ENCODE measurements at regions not wholly inside any gene's neighbourhood (a gene's known extent, or its start where the extent isn't known, plus 50 kb on each side); places are given as distances from the start of the nearest gene placed in this dataset.

- POLR2A ChIA-PET = no interaction called here
- TF ChIP-seq, protein P1, sequence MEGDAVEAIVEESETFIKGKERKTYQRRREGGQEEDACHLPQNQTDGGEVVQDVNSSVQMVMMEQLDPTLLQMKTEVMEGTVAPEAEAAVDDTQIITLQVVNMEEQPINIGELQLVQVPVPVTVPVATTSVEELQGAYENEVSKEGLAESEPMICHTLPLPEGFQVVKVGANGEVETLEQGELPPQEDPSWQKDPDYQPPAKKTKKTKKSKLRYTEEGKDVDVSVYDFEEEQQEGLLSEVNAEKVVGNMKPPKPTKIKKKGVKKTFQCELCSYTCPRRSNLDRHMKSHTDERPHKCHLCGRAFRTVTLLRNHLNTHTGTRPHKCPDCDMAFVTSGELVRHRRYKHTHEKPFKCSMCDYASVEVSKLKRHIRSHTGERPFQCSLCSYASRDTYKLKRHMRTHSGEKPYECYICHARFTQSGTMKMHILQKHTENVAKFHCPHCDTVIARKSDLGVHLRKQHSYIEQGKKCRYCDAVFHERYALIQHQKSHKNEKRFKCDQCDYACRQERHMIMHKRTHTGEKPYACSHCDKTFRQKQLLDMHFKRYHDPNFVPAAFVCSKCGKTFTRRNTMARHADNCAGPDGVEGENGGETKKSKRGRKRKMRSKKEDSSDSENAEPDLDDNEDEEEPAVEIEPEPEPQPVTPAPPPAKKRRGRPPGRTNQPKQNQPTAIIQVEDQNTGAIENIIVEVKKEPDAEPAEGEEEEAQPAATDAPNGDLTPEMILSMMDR (IDR thresholded peaks at IDR 0.05; ENCODE audit: low read depth, low read length) = no peak
- no peaks in the 10 kb centered on the region for H3K27me3 ChIP-seq (ENCODE audit: control insufficient read depth, insufficient read depth, low read length)
- no peaks in the 10 kb centered on the region for H3K9me3 ChIP-seq (ENCODE audit: control insufficient read depth, insufficient read depth, low read length)
- CTCF ChIA-PET = interaction anchor here (1.1 kb wide), 1 partner anchor 27 kb away, joined by 4 read pairs; no protein-coding TSS in a partner anchor
- H3K4me3 ChIP-seq (ENCODE audit: low read depth, low read length) = no peak overlapping the region
- no peak overlapping the region for H3K27ac ChIP-seq (ENCODE audit: low read depth, low read length)
- no peak for DNase-seq (ENCODE audit: low read depth, low spot score)
Observed at GRCh38 chr2:51710222-51710621, 678.3 kb upstream of the NRXN1 start.

DNA sequence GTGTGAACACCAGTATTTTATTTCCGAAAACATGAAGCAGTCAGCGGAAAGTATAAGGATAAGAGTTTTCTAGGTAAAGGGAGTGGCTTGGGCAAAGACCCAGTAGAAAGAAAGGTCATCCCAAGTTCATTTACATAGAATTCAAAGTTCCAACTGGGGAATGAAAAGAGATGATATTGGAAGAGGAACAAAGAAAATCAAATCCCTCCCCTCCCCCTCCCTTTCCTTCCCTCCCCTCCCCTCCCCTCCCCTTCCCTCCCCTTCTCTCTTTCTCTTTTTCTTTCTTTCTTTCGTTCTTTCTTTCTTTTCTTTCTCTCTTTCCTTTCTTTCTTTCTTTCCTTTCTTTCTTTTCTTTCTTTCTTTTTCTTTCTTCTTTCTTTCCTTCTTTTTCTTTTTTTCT, 675.7 kb upstream of the NRXN1 start:
- Histone ChIP-seq H3K27me3 (ENCODE audit: control insufficient read depth, insufficient read depth, low read length) (no peaks in the 10 kb centered on the region), H3K4me3 (ENCODE audit: low read depth, low read length) (no peak overlapping the region), H3K9me3 (ENCODE audit: control insufficient read depth, insufficient read depth, low read length) (no peaks in the 10 kb centered on the region), H3K27ac (ENCODE audit: low read depth, low read length) (no peak overlapping the region)
- TF ChIP-seq, protein P1 (IDR thresholded peaks at IDR 0.05; ENCODE audit: low read depth, low read length) = no peak
- ChIA-PET POLR2A (no interaction called here), CTCF (no interaction called here)
- no peak for DNase-seq (ENCODE audit: low read depth, low spot score)

GRCh38 chr2:51706220-51706619, 674.3 kb upstream of the NRXN1 start:
- CTCF ChIA-PET = no interaction called here
- TF ChIP-seq, protein P1 (IDR thresholded peaks at IDR 0.05; ENCODE audit: low read depth, low read length) = no peak
- no peak for DNase-seq (ENCODE audit: low read depth, low spot score)
- POLR2A ChIA-PET = no interaction called here
- no peaks in the 10 kb centered on the region for H3K27me3 ChIP-seq (ENCODE audit: control insufficient read depth, insufficient read depth, low read length)
- no peak overlapping the region for H3K27ac ChIP-seq (ENCODE audit: low read depth, low read length)
- H3K9me3 ChIP-seq (ENCODE audit: control insufficient read depth, insufficient read depth, low read length) = no peaks in the 10 kb centered on the region
- H3K4me3 ChIP-seq (ENCODE audit: low read depth, low read length) = no peak overlapping the region

DNA sequence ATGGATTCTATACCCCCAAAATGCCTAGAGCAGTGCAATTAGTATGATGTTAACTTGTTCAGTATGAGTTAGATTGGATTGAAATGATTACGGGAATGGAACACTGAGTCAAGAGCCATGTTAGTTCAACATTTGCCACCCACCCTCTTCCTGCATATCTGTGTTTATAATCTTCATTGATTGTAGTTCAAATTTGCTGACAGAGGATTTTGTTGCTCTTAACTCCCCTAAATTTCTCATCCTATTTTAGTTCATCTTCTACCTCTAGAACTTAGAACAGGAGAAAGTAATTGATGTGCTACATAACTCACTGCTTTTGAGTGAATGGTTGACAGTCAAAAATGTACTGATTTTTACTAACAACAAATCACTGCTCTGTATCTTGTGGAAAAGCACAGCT, 673.5 kb upstream of the NRXN1 start:
- no peak for DNase-seq (ENCODE audit: low read depth, low spot score)
- no peak overlapping the region for H3K27ac ChIP-seq (ENCODE audit: low read depth, low read length)
- TF ChIP-seq, protein P1 (IDR thresholded peaks at IDR 0.05; ENCODE audit: low read depth, low read length) = no peak
- H3K4me3 ChIP-seq (ENCODE audit: low read depth, low read length) = no peak overlapping the region
- H3K9me3 ChIP-seq (ENCODE audit: control insufficient read depth, insufficient read depth, low read length) = no peaks in the 10 kb centered on the region
- no peaks in the 10 kb centered on the region for H3K27me3 ChIP-seq (ENCODE audit: control insufficient read depth, insufficient read depth, low read length)
- POLR2A ChIA-PET = no interaction called here
- CTCF ChIA-PET = no interaction called here

- POLR2A ChIA-PET = no interaction called here
- Histone ChIP-seq H3K9me3 (ENCODE audit: control insufficient read depth, insufficient read depth, low read length) (no peaks in the 10 kb centered on the region), H3K27ac (ENCODE audit: low read depth, low read length) (no peak overlapping the region), H3K4me3 (ENCODE audit: low read depth, low read length) (no peak overlapping the region), H3K27me3 (ENCODE audit: control insufficient read depth, insufficient read depth, low read length) (no peaks in the 10 kb centered on the region)
- CTCF ChIA-PET = no interaction called here
- TF ChIP-seq, protein P1 (IDR thresholded peaks at IDR 0.05; ENCODE audit: low read depth, low read length) = no peak
- no peak for DNase-seq (ENCODE audit: low read depth, low spot score)
Observed at GRCh38 chr2:51698021-51698420, 666.1 kb upstream of the NRXN1 start.

All from AG04450 (cell line).